ENCODE measurements at regions not wholly inside any gene's neighbourhood (a gene's known extent, or its start where the extent isn't known, plus 50 kb on each side); places are given as distances from the start of the nearest gene placed in this dataset.

DNA sequence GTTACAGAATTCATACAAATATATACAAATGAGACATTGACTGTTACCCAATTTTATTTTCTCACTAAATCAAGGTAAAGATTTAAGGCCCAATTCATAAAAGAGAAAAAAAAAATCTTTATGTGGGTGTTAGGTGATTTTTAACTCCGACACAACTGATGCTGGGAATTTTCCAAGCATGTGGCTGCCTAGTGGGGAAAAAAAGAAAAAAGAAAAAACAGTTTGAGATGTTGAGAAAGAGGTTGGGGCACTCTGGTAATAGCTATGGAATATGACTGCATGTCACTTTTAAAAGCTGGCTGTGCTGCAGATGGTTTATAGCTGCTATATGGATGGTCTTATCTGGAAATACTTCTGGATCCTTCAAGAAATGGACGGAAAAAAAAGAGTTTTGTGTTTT lies 739.9 kb upstream of the SOX9 start:
- TF ChIP-seq CTCF (IDR thresholded peaks at IDR 0.05; ENCODE audit: control extremely low read depth in 1 of 3, insufficient read depth in 1 of 3, low read depth in 1 of 3, low read length in 3 of 3) = no peak
- TF ChIP-seq SP1 (IDR thresholded peaks at IDR 0.05; ENCODE audit: low read depth, low read length) = no peak
- TF ChIP-seq POLR2AphosphoS5 (IDR thresholded peaks at IDR 0.05; ENCODE audit: low read depth, low read length) = no peak
- no peak for TF ChIP-seq RAD21 (IDR thresholded peaks at IDR 0.05 in 1 of 2, conservative IDR thresholded peaks at IDR 0.05 in 1 of 2; ENCODE audit: low read depth in 2 of 2, low read length in 2 of 2)
- no peak for TF ChIP-seq CHD2 (IDR thresholded peaks at IDR 0.05; ENCODE audit: low read length)
- no peak for TF ChIP-seq ASH2L (IDR thresholded peaks at IDR 0.05; ENCODE audit: low read length)
- TF ChIP-seq, protein P1, sequence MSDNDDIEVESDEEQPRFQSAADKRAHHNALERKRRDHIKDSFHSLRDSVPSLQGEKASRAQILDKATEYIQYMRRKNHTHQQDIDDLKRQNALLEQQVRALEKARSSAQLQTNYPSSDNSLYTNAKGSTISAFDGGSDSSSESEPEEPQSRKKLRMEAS (IDR thresholded peaks at IDR 0.05) = no peak
- TF ChIP-seq NRF1 (IDR thresholded peaks at IDR 0.05; ENCODE audit: low read depth, low read length) = no peak
